Ovary (tissue), 7 donors: ENCODE measurements at regions not wholly inside any gene's neighbourhood (a gene's known extent, or its start where the extent isn't known, plus 50 kb on each side); places are given as distances from the start of the nearest gene placed in this dataset.
A peak's percentile ranks its signal among the peaks of the same experiment; 100 is the strongest.

ENCODE experiments used
- DNase-seq, 5 donors: peaks; one replicate each; pipeline ENCODE4 v3.0.0-alpha.2; 2019 to 2020
- H3K27ac ChIP-seq, 2 donors: fragments of 200-600 bp; one replicate each; pipeline versions ENCODE4 v1.5.1 to v1.8.0; 2019 to 2022
- H3K27me3 ChIP-seq: fragments of 200-600 bp; one replicate; pipeline ENCODE4 v1.8.0; 2022
- H3K36me3 ChIP-seq: fragments of 200-600 bp; sonication (generic); one replicate; pipeline ENCODE4 v1.5.1; 2019
- H3K4me1 ChIP-seq: one replicate; pipeline ENCODE4 v1.8.1; 2013; ENCODE audit warnings: mild to moderate bottlenecking, moderate library complexity; ENCODE audit not compliant: insufficient read depth
- H3K4me3 ChIP-seq: fragments of 200-600 bp; sonication (generic); one replicate; pipeline ENCODE4 v1.5.1; 2017
- H3K9me3 ChIP-seq, 2 donors: fragments of 200-600 bp in 1 of 2; sonication (generic) in 1 of 2; one replicate each; pipeline versions ENCODE4 v1.5.1 to v1.8.1; 2013 to 2019; ENCODE audit warnings: mild to moderate bottlenecking in 1 of 2, moderate library complexity in 1 of 2
- CTCF ChIP-seq, 3 donors: fragments of 450-650 bp in 2 of 3; fragments of 200-600 bp in 1 of 3; IDR thresholded peaks; one replicate each; pipeline versions ENCODE4 v1.5.1 to v1.8.0; 2016 to 2022; ENCODE audit warnings: antibody characterized with exemption in 3 of 3, mild to moderate bottlenecking in 1 of 3
- EP300 ChIP-seq: sonication (generic); formaldehyde crosslinking; IDR thresholded peaks from one replicate; pipeline ENCODE4 v1.6.1; 2017; ENCODE audit warnings: antibody characterized with exemption
- POLR2A ChIP-seq: fragments of 450-650 bp; IDR thresholded peaks from one replicate; pipeline ENCODE4 v1.6.1; 2017; ENCODE audit warnings: antibody characterized with exemption, mild to moderate bottlenecking, moderate library complexity
- whole genome bisulfite sequencing, 3 donors: extraction: QIAGEN DNeasy Blood & Tissue Kit in 1 of 3; methylation state at CpG; one replicate each; pipeline versions ENCODE4 v1.1.5 to v1.1.7; 2013 to 2017; 5-methylcytosine and 5-hydroxymethylcytosine counted together
- intact Hi-C, 4 donors: fragments of 100-400 bp; cut with DNase I; formaldehyde crosslinking; loops; one replicate each; pipeline versions ENCODE4 v1.11.0 to v1.15.1; 2022 to 2023
- donor health status: DM: no; HTN: no; CAD: no; lungs with moderate emphysema.
- donor health status: DM: no; HTN: no; CAD: no.
- donor health status: Bipolar disorder and iron deficiency.
- donor health status: DM: no; HTN: no; CAD: no.
- donor health status: DM: yes; HTN: yes; CAD: no.

GRCh38 chr5:173781816-173782670 is 106.1 kb upstream of the CPEB4 start:
- WGBS, 3 donors, result 26 to 34% (median 28%) methylated on average over 8 of the region's 8 CpGs
- Histone ChIP-seq H3K9me3 (no peaks in the 10 kb centered on the region), H3K36me3 (no peaks in the 10 kb centered on the region), H3K27me3 (no peaks in the 10 kb centered on the region), H3K4me3 (no peak overlapping the region), H3K4me1 (peaks cover 14% of the 10 kb centered on the region), H3K27ac (peak overlapping the region; percentile 16 to 17)
- peak; percentile 63 to 80 (median 74) for DNase-seq
- intact Hi-C loops, result no loop called here
- TF ChIP-seq EP300 (no peak), POLR2A (no peak)

- WGBS, 3 donors, result 67 to 88% (median 85%) methylated on average over 4 of the region's 4 CpGs
- Histone ChIP-seq H3K4me3 (no peak overlapping the region), H3K36me3 (no peaks in the 10 kb centered on the region), H3K27ac (peak overlapping the region in 1 of 2 donors; percentile 17), H3K4me1 (peaks cover 14% of the 10 kb centered on the region), H3K9me3 (no peaks in the 10 kb centered on the region), H3K27me3 (no peaks in the 10 kb centered on the region)
- no peak for TF ChIP-seq POLR2A
- no peak for TF ChIP-seq EP300
- no peak for TF ChIP-seq CTCF (IDR thresholded peaks at IDR 0.05)
- DNase-seq, result no peak
- intact Hi-C loops, result no loop called here
Measured at GRCh38 chr5:173782671-173783101, 105.5 kb upstream of the CPEB4 start.

GRCh38 chr5:173783371-173783770 is 104.8 kb upstream of the CPEB4 start:
- H3K27ac ChIP-seq, result no peak overlapping the region
- H3K4me3 ChIP-seq, result no peak overlapping the region
- peaks cover 14% of the 10 kb centered on the region for H3K4me1 ChIP-seq
- no peak for TF ChIP-seq EP300
- no peaks in the 10 kb centered on the region for H3K36me3 ChIP-seq
- intact Hi-C loops, result no loop called here
- H3K27me3 ChIP-seq, result no peaks in the 10 kb centered on the region
- no peak for DNase-seq
- H3K9me3 ChIP-seq, result no peaks in the 10 kb centered on the region
- 43 to 62% (median 48%) methylated on average over 2 of the region's 2 CpGs for WGBS, 3 donors

- intact Hi-C loops, result no loop called here
- 77 to 80% (median 79%) methylated on average over 4 of the region's 4 CpGs for WGBS, 3 donors
- TF ChIP-seq POLR2A (no peak), EP300 (no peak), CTCF (IDR thresholded peaks at IDR 0.05) (no peak)
- H3K4me3 ChIP-seq, result no peak overlapping the region
- H3K4me1 ChIP-seq, result peaks cover 14% of the 10 kb centered on the region
- H3K9me3 ChIP-seq, result no peaks in the 10 kb centered on the region
- no peak for DNase-seq
- H3K27ac ChIP-seq, result no peak overlapping the region
- no peaks in the 10 kb centered on the region for H3K27me3 ChIP-seq
- H3K36me3 ChIP-seq, result no peaks in the 10 kb centered on the region
Measured at GRCh38 chr5:173785400-173785799, 102.7 kb upstream of the CPEB4 start.

- H3K4me3 ChIP-seq, result no peak overlapping the region
- peaks cover 13% of the 10 kb centered on the region for H3K4me1 ChIP-seq
- no peaks in the 10 kb centered on the region for H3K36me3 ChIP-seq
- 84 to 92% (median 85%) methylated on average over 3 of the region's 3 CpGs for WGBS, 3 donors
- no peaks in the 10 kb centered on the region for H3K9me3 ChIP-seq
- H3K27me3 ChIP-seq, result no peaks in the 10 kb centered on the region
- TF ChIP-seq POLR2A (no peak), EP300 (no peak)
- intact Hi-C loops, result no loop called here
- DNase-seq, result no peak
- H3K27ac ChIP-seq, result no peak overlapping the region
Measured at GRCh38 chr5:173785866-173786265, 102.3 kb upstream of the CPEB4 start.
